ENCODE measurements at regions not wholly inside any gene's neighbourhood (a gene's known extent, or its start where the extent isn't known, plus 50 kb on each side); places are given as distances from the start of the nearest gene placed in this dataset.
"Not testable (repeated sequence)": the region's sequence is repeated elsewhere in the genome, so short reads cannot be mapped to it uniquely, and the experiment has no call there.

DNA sequence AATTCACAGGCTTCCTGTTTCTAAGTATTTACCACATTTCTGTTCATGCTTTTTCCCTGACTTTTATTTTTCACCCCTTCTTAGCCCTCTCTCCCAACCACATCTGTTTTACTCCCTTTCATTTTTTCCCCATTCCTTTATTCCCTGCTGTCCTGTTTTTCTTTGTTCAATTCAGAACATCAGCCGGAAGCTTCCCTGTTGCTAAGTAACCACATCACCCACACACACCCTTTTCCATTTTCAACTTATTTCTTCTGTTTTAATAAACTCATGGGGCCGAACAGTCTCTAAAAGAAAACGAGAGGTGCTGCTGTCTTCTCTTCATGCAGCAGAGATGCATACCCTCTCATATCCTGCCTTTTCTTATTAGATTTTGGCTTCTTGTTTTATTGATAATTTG is 53.5 kb upstream of the CEP85L start:
- peaks cover 0 to 6% (median 0%) of the 10 kb centered on the region in 11 donors for H3K9me3 Mint-ChIP-seq
- intact Hi-C loops (cut with micrococcal nuclease): loop anchor here (5.0 kb wide), 2 partner anchors 642 to 1103 kb away; partner anchors contain the start of genes MAN1A1 (in 2 of the 2) and GOPC (in 1 of the 2)
- Histone ChIP-seq H3K4me1 (ENCODE audit: control insufficient read depth in 2 of 2, insufficient read depth in 2 of 2, low read length in 2 of 2) (peaks cover 37 to 39% of the 10 kb centered on the region in 2 donors), H3K27ac (ENCODE audit: low read depth, low read length) (peak overlapping the region; percentile 76), H3K36me3 (ENCODE audit: control insufficient read depth in 2 of 3, insufficient read depth in 3 of 3, low read length in 3 of 3) (peaks cover 0 to 11% (median 0%) of the 10 kb centered on the region in 3 experiments), H3K4me3 (ENCODE audit: low read length) (no peak overlapping the region), H3K27me3 (ENCODE audit: control insufficient read depth in 2 of 2, insufficient read depth in 2 of 2, low read length in 2 of 2) (no peaks in the 10 kb centered on the region), H3K9me3 (ENCODE audit: control insufficient read depth in 2 of 3, low read length in 3 of 3) (no peaks in the 10 kb centered on the region)
- ChIA-PET POLR2A (interaction anchor here (0.8 to 6.0 kb wide), 3 partner anchors 15 to 21 kb away, joined by 3 to 90 read pairs (median 3); no protein-coding TSS in a partner anchor), CTCF (interaction anchor here (1.1 kb wide), 1 partner anchor 20 kb away, joined by 3 read pairs; no protein-coding TSS in a partner anchor)
- peak overlapping the region; percentile 59 to 100 (median 90) for H3K4me3 Mint-ChIP-seq
- no peaks in the 10 kb centered on the region for H3K27me3 Mint-ChIP-seq
- H3K36me3 Mint-ChIP-seq: peaks cover 12 to 51% (median 38%) of the 10 kb centered on the region in 5 donors
- peak overlapping the region; percentile 63 to 98 (median 91) for H3K27ac Mint-ChIP-seq
- peaks cover 45 to 90% (median 75%) of the 10 kb centered on the region in 7 donors for H3K4me1 Mint-ChIP-seq
- no peak for ATAC-seq
- peak in 1 of 9 donors; percentile 25 for DNase-seq

DNA sequence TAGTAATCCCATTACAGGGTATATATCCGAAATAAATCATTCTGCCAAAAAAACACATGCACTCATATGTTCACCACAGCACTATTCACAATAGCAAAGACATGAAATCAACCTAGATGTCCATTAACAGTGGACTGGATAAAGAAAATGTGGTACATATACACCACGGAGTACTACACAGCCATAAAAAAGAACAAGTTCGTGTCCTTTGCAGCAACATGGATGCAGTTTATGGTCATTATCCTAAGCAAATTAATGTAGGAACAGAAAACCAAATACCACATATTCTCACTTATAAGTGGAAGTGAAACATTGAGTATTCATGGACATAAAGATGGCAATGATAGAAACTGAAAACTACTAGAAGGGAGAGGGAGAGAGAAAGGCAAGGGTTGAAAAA is 49.9 kb upstream of the CEP85L start:
- H3K27ac Mint-ChIP-seq: peak overlapping the region in 6 of 9 donors; percentile 8 to 78 (median 56)
- H3K27me3 Mint-ChIP-seq; intact Hi-C loops (cut with micrococcal nuclease); ATAC-seq; H3K9me3 ChIP-seq (ENCODE audit: control insufficient read depth in 2 of 3, low read length in 3 of 3); H3K4me3 ChIP-seq (ENCODE audit: low read length); DNase-seq; H3K36me3 ChIP-seq (ENCODE audit: control insufficient read depth in 2 of 3, insufficient read depth in 3 of 3, low read length in 3 of 3); H3K9me3 Mint-ChIP-seq; H3K27ac ChIP-seq (ENCODE audit: low read depth, low read length); H3K27me3 ChIP-seq (ENCODE audit: control insufficient read depth in 2 of 2, insufficient read depth in 2 of 2, low read length in 2 of 2): not testable (repeated sequence)
- peaks cover 12 to 66% (median 51%) of the 10 kb centered on the region in 5 donors for H3K36me3 Mint-ChIP-seq
- H3K4me1 ChIP-seq (ENCODE audit: control insufficient read depth in 2 of 2, insufficient read depth in 2 of 2, low read length in 2 of 2): peaks cover 15 to 26% of the 10 kb centered on the region in 2 donors
- ChIA-PET CTCF (interaction anchor here (0.7 kb wide), 1 partner anchor 155 kb away, joined by 5 read pairs; no protein-coding TSS in a partner anchor), POLR2A (interaction anchor here (1.5 kb wide), 1 partner anchor 11 kb away, joined by 3 read pairs; no protein-coding TSS in a partner anchor)
- H3K4me1 Mint-ChIP-seq: peaks cover 41 to 97% (median 84%) of the 10 kb centered on the region in 7 donors
- H3K4me3 Mint-ChIP-seq: peak overlapping the region in 1 of 10 donors; percentile 23

Data from naive thymus-derived CD4-positive, alpha-beta T cell (primary cell).